ENCODE measurements at regions not wholly inside any gene's neighbourhood (a gene's known extent, or its start where the extent isn't known, plus 50 kb on each side); places are given as distances from the start of the nearest gene placed in this dataset.

DNA sequence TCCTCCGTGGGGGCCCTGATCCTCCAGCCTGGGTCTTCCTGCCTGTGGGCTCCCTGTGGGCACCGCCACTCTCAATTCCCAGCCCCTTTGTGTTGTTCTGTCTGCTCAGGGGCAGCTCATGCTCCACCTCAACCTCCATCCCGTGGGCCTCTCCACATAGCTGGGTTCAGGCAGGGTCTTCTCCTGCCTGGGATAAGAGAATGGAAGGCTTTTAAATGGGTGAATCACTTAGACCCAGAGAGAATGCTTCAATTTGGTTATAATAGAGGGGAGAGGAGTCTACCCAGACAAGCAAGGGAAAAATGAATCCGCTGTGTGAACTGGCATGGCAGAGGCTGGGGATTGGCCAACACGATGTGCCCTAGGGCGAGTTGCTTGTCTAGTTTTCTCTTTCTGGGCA is 138.4 kb upstream of the MYCN start:
- Mint-ChIP-seq H3K9me3 (ENCODE audit: low read depth, unreplicated experiment) (no peaks in the 10 kb centered on the region), H3K36me3 (ENCODE audit: insufficient read depth, unreplicated experiment) (no peaks in the 10 kb centered on the region), H3K27me3 (ENCODE audit: unreplicated experiment) (peaks cover 62% of the 10 kb centered on the region), H3K4me3 (ENCODE audit: low read depth, unreplicated experiment) (no peak overlapping the region), H3K27ac (ENCODE audit: unreplicated experiment) (no peak overlapping the region), H3K4me1 (ENCODE audit: low read depth, unreplicated experiment) (peaks cover 12% of the 10 kb centered on the region)
- DNase-seq = no peak
- intact Hi-C loops (cut with micrococcal nuclease; ENCODE audit: unreplicated experiment) = no loop called here
- TF ChIP-seq, protein P1, sequence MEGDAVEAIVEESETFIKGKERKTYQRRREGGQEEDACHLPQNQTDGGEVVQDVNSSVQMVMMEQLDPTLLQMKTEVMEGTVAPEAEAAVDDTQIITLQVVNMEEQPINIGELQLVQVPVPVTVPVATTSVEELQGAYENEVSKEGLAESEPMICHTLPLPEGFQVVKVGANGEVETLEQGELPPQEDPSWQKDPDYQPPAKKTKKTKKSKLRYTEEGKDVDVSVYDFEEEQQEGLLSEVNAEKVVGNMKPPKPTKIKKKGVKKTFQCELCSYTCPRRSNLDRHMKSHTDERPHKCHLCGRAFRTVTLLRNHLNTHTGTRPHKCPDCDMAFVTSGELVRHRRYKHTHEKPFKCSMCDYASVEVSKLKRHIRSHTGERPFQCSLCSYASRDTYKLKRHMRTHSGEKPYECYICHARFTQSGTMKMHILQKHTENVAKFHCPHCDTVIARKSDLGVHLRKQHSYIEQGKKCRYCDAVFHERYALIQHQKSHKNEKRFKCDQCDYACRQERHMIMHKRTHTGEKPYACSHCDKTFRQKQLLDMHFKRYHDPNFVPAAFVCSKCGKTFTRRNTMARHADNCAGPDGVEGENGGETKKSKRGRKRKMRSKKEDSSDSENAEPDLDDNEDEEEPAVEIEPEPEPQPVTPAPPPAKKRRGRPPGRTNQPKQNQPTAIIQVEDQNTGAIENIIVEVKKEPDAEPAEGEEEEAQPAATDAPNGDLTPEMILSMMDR (IDR thresholded peaks at IDR 0.05; ENCODE audit: unreplicated experiment) = no peak
- CTCF ChIA-PET = no interaction called here
- no TSS peak for BruUV-seq (replicated peaks)

DNA sequence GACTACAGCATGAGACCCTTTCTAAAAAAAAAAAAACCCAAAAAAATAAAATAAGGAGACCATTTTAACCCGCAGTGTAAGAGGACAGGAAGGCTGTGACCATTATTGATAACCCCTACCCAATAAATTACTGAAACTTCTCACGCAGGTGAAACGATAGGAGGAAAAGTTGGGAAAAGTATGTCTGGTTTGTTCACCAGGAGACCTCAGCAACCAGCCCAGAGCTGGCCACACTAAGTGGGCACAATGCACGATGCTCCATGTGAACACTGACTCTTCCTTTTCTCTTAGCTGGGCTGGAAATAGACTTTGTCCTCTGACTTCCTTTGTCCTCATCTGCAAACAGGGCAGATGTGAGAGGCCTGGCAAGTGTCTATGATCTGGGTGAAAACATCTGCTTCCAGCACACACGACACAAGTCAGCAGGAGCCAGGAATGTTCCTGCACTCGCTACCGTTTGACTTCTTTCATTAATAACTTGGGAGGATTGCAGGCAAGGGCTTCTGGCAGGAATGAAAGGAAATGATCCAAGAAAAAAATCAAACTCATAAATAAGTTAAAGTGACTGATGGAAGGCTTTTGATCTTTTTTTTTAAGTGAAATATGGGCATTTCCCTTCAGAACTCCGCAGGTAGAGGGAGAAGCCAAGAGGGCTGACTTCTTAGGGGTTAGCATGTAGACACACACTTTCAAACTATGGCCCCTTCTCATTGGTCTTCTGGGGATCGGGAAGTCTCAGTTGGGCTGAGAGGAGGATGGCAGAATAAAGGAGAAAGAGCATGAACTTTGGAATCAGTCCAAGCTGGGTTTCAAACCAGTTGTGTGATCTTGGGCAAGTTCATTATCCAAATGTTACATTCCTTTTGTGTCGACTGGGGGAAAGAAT is 137.4 kb upstream of the MYCN start:
- TF ChIP-seq, protein P1 (IDR thresholded peaks at IDR 0.05; ENCODE audit: unreplicated experiment) = no peak
- no peak overlapping the region for H3K27ac Mint-ChIP-seq (ENCODE audit: unreplicated experiment)
- peaks cover 12% of the 10 kb centered on the region for H3K4me1 Mint-ChIP-seq (ENCODE audit: low read depth, unreplicated experiment)
- intact Hi-C loops (cut with micrococcal nuclease; ENCODE audit: unreplicated experiment) = no loop called here
- DNase-seq = no peak
- H3K9me3 Mint-ChIP-seq (ENCODE audit: low read depth, unreplicated experiment) = no peaks in the 10 kb centered on the region
- H3K27me3 Mint-ChIP-seq (ENCODE audit: unreplicated experiment) = peaks cover 54% of the 10 kb centered on the region
- BruUV-seq (replicated peaks) = no TSS peak
- CTCF ChIA-PET = no interaction called here
- H3K36me3 Mint-ChIP-seq (ENCODE audit: insufficient read depth, unreplicated experiment) = no peaks in the 10 kb centered on the region
- H3K4me3 Mint-ChIP-seq (ENCODE audit: low read depth, unreplicated experiment) = no peak overlapping the region

DNA sequence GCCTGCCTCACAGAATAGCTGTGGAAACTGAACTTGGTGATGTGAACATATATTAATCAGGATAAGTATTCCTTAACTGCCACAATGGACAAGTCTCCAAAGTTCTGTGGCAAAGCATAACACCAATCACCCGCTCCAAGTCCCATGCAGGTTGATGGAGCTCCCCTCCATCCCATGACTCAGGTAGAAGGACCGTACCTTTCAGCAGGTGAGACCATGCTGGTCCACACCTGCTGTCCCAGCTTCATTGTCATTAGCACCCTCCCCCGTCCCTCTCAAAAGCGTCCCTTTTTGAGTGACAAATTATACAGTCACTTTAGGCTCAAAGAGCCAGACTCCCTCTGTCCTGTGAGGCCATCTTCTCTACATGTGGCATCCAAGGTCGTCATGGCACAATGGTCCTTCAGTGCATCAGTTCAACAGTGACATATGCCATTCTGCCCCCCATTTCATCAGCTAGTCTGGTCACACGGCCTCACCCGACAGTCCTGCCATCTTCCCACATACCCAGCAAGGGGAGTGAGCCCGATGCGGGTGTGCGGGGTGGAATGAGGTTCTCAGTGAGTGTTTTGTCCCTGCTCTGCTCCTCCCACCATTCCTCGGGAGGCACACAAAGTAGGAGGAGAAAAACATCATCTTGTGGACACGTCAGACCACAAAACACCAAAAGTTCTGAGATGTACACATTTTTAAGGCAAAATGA is 136.7 kb upstream of the MYCN start:
- Mint-ChIP-seq H3K27me3 (ENCODE audit: unreplicated experiment) (peaks cover 56% of the 10 kb centered on the region), H3K9me3 (ENCODE audit: low read depth, unreplicated experiment) (no peaks in the 10 kb centered on the region), H3K4me3 (ENCODE audit: low read depth, unreplicated experiment) (no peak overlapping the region), H3K4me1 (ENCODE audit: low read depth, unreplicated experiment) (peaks cover 9% of the 10 kb centered on the region), H3K27ac (ENCODE audit: unreplicated experiment) (no peak overlapping the region), H3K36me3 (ENCODE audit: insufficient read depth, unreplicated experiment) (no peaks in the 10 kb centered on the region)
- DNase-seq = no peak
- TF ChIP-seq, protein P1 (IDR thresholded peaks at IDR 0.05; ENCODE audit: unreplicated experiment) = no peak
- CTCF ChIA-PET = no interaction called here
- no TSS peak for BruUV-seq (replicated peaks)
- intact Hi-C loops (cut with micrococcal nuclease; ENCODE audit: unreplicated experiment) = no loop called here

GRCh38 chr2:15804246-15804619 is 136.1 kb upstream of the MYCN start:
- intact Hi-C loops (cut with micrococcal nuclease; ENCODE audit: unreplicated experiment) = no loop called here
- TF ChIP-seq, protein P1 (IDR thresholded peaks at IDR 0.05; ENCODE audit: unreplicated experiment) = no peak
- Mint-ChIP-seq H3K9me3 (ENCODE audit: low read depth, unreplicated experiment) (no peaks in the 10 kb centered on the region), H3K4me1 (ENCODE audit: low read depth, unreplicated experiment) (peaks cover 4% of the 10 kb centered on the region), H3K27ac (ENCODE audit: unreplicated experiment) (no peak overlapping the region), H3K4me3 (ENCODE audit: low read depth, unreplicated experiment) (no peak overlapping the region), H3K27me3 (ENCODE audit: unreplicated experiment) (peaks cover 61% of the 10 kb centered on the region), H3K36me3 (ENCODE audit: insufficient read depth, unreplicated experiment) (no peaks in the 10 kb centered on the region)
- CTCF ChIA-PET = no interaction called here
- BruUV-seq (replicated peaks) = no TSS peak
- no peak for DNase-seq

Data from Calu3 (cell line).